ENCODE measurements at regions not wholly inside any gene's neighbourhood (a gene's known extent, or its start where the extent isn't known, plus 50 kb on each side); places are given as distances from the start of the nearest gene placed in this dataset.

- ATAC-seq (ENCODE audit: low read depth) (no peak; the same call in 2 of the 3 replicates), DNase-seq (ENCODE audit: low spot score) (no peak)
- no peak overlapping the region for H3K4me3 ChIP-seq (ENCODE audit: severe bottlenecking)
- no peaks in the 10 kb centered on the region for H3K9me3 ChIP-seq (ENCODE audit: severe bottlenecking)
- no peaks in the 10 kb centered on the region for H3K36me3 ChIP-seq (ENCODE audit: low read depth)
- no peaks in the 10 kb centered on the region for H3K4me1 ChIP-seq (ENCODE audit: insufficient read depth, poor library complexity, severe bottlenecking)
- H3K27me3 ChIP-seq (ENCODE audit: insufficient read depth, poor library complexity, severe bottlenecking), result no peaks in the 10 kb centered on the region
- TF ChIP-seq, protein P1, sequence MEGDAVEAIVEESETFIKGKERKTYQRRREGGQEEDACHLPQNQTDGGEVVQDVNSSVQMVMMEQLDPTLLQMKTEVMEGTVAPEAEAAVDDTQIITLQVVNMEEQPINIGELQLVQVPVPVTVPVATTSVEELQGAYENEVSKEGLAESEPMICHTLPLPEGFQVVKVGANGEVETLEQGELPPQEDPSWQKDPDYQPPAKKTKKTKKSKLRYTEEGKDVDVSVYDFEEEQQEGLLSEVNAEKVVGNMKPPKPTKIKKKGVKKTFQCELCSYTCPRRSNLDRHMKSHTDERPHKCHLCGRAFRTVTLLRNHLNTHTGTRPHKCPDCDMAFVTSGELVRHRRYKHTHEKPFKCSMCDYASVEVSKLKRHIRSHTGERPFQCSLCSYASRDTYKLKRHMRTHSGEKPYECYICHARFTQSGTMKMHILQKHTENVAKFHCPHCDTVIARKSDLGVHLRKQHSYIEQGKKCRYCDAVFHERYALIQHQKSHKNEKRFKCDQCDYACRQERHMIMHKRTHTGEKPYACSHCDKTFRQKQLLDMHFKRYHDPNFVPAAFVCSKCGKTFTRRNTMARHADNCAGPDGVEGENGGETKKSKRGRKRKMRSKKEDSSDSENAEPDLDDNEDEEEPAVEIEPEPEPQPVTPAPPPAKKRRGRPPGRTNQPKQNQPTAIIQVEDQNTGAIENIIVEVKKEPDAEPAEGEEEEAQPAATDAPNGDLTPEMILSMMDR (IDR thresholded peaks at IDR 0.05; ENCODE audit: poor library complexity, severe bottlenecking), result no peak
- H3K27ac ChIP-seq (ENCODE audit: poor library complexity, severe bottlenecking), result no peak overlapping the region
These were observed 86.7 kb upstream of the PTBP2 start for GRCh38 chr1:96634883-96635282.

DNA sequence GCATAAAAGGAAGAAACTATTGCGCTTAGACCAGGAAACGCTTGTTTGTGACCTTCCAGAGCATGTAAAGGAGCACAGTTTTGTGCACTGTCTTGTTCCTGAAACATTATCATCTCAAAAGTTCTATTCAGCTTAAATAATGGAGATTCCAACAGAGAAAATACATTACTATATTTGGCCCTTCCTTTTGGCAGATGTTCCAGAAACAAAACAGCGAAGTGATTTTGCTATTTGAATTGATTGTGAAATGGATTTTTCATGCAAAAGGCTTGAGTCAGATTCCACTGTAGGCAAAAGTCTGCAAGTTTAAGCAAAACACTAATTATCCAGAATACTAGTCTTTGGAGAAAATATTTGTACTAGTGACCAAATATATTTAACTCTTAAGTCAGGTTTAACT, 80.3 kb upstream of the PTBP2 start:
- Histone ChIP-seq H3K4me1 (ENCODE audit: insufficient read depth, poor library complexity, severe bottlenecking) (no peaks in the 10 kb centered on the region), H3K9me3 (ENCODE audit: severe bottlenecking) (peaks cover 1% of the 10 kb centered on the region), H3K27me3 (ENCODE audit: insufficient read depth, poor library complexity, severe bottlenecking) (no peaks in the 10 kb centered on the region), H3K36me3 (ENCODE audit: low read depth) (no peaks in the 10 kb centered on the region), H3K27ac (ENCODE audit: poor library complexity, severe bottlenecking) (no peak overlapping the region), H3K4me3 (ENCODE audit: severe bottlenecking) (no peak overlapping the region)
- DNase-seq (ENCODE audit: low spot score), result no peak
- TF ChIP-seq, protein P1 (IDR thresholded peaks at IDR 0.05; ENCODE audit: poor library complexity, severe bottlenecking), result no peak
- no peak for ATAC-seq (ENCODE audit: low read depth)

DNA sequence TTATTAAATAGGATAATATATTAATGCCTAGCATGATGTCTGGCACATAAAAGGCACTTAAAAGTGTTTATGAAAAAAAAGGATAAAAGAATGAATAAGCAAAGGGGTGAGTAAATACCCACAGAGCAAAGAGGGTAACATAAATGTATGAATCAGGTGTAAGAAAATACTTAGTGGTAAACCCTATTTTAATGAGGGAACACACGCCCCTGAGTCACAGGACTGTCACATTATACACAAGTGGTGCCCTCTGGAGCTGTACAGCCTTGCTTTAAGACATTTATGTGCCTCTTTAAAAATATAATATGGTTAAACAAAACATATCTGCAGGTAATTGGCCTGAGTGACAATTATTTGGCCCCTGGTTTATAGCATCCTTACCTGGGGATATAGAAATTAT, 78.1 kb upstream of the PTBP2 start:
- ATAC-seq (ENCODE audit: low read depth) (no peak), DNase-seq (ENCODE audit: low spot score) (no peak)
- Histone ChIP-seq H3K4me1 (ENCODE audit: insufficient read depth, poor library complexity, severe bottlenecking) (no peaks in the 10 kb centered on the region), H3K36me3 (ENCODE audit: low read depth) (no peaks in the 10 kb centered on the region), H3K27me3 (ENCODE audit: insufficient read depth, poor library complexity, severe bottlenecking) (no peaks in the 10 kb centered on the region), H3K9me3 (ENCODE audit: severe bottlenecking) (peaks cover 1% of the 10 kb centered on the region), H3K27ac (ENCODE audit: poor library complexity, severe bottlenecking) (no peak overlapping the region), H3K4me3 (ENCODE audit: severe bottlenecking) (no peak overlapping the region)
- TF ChIP-seq, protein P1 (IDR thresholded peaks at IDR 0.05; ENCODE audit: poor library complexity, severe bottlenecking), result no peak

DNA sequence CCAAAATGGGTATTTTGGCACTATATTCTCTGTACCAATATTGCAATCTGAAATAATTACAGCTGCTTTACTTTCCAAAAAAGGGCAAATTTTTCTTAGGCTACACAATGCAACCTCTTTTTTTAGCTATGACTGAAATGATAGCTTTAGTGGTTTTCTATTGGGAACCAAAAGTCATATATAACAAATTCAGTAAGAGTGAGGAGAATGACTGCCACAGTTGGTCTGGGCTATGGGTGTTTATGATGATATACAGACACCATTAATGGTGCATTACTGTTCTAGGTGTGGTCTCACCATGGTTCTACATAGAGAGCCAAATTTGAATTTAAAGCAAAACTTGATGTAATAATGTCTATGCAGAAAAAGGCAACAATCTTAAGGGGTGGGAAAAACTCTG, 72.3 kb upstream of the PTBP2 start:
- H3K4me3 ChIP-seq (ENCODE audit: severe bottlenecking), result no peak overlapping the region
- no peaks in the 10 kb centered on the region for H3K36me3 ChIP-seq (ENCODE audit: low read depth)
- no peak for DNase-seq (ENCODE audit: low spot score)
- TF ChIP-seq, protein P1 (IDR thresholded peaks at IDR 0.05; ENCODE audit: poor library complexity, severe bottlenecking), result no peak
- H3K27ac ChIP-seq (ENCODE audit: poor library complexity, severe bottlenecking), result no peak overlapping the region
- no peaks in the 10 kb centered on the region for H3K9me3 ChIP-seq (ENCODE audit: severe bottlenecking)
- no peaks in the 10 kb centered on the region for H3K4me1 ChIP-seq (ENCODE audit: insufficient read depth, poor library complexity, severe bottlenecking)
- H3K27me3 ChIP-seq (ENCODE audit: insufficient read depth, poor library complexity, severe bottlenecking), result no peaks in the 10 kb centered on the region
- ATAC-seq (ENCODE audit: low read depth), result no peak

DNA sequence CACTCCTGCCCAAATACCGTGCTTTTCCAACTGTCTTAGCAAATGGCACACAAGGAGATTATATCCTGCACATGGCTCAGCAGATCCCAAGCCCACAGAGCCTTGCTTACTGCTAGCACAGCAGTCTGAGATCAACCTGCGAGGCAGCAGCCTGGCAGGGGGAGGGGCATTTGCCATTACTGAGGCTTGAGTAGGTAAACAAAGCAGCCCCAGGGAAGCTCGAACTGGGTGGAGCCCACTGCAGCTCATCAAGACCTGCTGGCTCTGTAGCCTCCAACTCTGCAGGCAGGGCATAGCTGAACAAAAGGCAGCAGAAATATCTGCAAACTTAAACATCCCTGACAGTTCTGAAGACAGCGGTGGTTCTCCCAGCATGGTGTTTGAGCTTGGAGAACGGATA, 70.1 kb upstream of the PTBP2 start:
- H3K4me3 ChIP-seq (ENCODE audit: severe bottlenecking), result no peak overlapping the region

More for the DNA sequence above, 70.1 kb upstream of the PTBP2 start:
- TF ChIP-seq, protein P1 (IDR thresholded peaks at IDR 0.05; ENCODE audit: poor library complexity, severe bottlenecking), result no peak
- ATAC-seq (ENCODE audit: low read depth) (no peak), DNase-seq (ENCODE audit: low spot score) (no peak)
- no peaks in the 10 kb centered on the region for H3K27me3 ChIP-seq (ENCODE audit: insufficient read depth, poor library complexity, severe bottlenecking)
- no peak overlapping the region for H3K27ac ChIP-seq (ENCODE audit: poor library complexity, severe bottlenecking)
- H3K4me1 ChIP-seq (ENCODE audit: insufficient read depth, poor library complexity, severe bottlenecking), result no peaks in the 10 kb centered on the region
- H3K36me3 ChIP-seq (ENCODE audit: low read depth), result no peaks in the 10 kb centered on the region
- no peaks in the 10 kb centered on the region for H3K9me3 ChIP-seq (ENCODE audit: severe bottlenecking)
